IPS-11a (cell line): ENCODE measurements at regions not wholly inside any gene's neighbourhood (a gene's known extent, or its start where the extent isn't known, plus 50 kb on each side); places are given as distances from the start of the nearest gene placed in this dataset.
"Not testable (repeated sequence)": the region's sequence is repeated elsewhere in the genome, so short reads cannot be mapped to it uniquely, and the experiment has no call there.

ENCODE experiments used
- H3K4me3 ChIP-seq: one replicate; pipeline ENCODE4 v1.5.1; 2013; ENCODE audit warnings: low read depth, low read length, control low read depth

- no peak overlapping the region for H3K4me3 ChIP-seq
These were observed 519.7 kb downstream of the PCDH7 start for GRCh38 chr4:31239886-31240285.

DNA sequence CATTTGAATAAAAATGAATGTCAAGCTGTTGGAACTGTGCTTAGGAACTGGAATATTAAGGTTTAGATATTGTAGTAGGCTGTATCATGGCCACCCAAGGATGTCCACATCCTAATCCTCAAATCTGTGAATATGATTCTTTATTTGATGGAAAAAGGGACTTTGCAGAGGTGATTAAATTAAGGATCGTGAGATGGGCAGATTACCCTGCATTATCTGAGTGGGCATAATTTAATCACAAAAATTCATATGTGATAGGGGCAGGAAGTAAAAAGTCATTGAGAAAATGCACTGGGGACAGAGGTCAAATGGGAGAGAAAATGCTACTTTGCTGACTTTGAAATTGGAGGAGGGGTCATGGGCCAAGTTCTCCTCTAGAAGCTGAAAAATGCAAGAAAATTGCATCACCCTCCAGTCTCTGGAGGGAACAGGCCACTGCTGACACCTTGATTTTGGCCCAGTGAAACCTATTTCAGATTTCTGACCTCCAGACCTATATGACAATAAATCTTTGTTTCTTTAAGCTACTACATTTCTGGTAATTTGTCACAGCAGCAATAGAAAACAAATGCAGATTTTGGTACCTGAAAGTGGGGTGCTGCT lies 521.4 kb downstream of the PCDH7 start:
- H3K4me3 ChIP-seq, result no peak overlapping the region

- H3K4me3 ChIP-seq, result no peak overlapping the region
These were observed 526.7 kb downstream of the PCDH7 start for GRCh38 chr4:31246856-31247255.

DNA sequence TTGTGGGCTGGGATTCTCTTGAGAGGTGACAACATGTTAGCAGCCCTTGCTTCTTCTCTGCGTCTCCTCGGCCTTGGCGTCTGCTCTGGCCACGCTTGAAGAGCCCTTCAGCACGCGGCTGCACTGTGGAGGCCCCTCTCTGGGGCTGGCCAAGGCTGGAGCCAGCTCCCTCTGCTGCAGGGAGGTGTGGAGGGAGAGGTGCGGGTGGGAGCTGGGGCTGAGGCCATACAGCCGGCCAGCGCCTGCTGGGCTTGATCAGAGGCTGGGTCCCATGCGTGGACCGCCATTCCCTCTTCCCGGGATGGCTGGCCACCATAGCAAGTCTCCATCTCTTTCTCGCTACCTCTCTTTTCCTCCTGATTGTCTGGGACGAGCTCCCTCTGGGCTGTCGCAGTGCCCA lies 539.0 kb downstream of the PCDH7 start:
- no peak overlapping the region for H3K4me3 ChIP-seq

- H3K4me3 ChIP-seq, result no peak overlapping the region
These were observed 541.5 kb downstream of the PCDH7 start for GRCh38 chr4:31261632-31262031.

DNA sequence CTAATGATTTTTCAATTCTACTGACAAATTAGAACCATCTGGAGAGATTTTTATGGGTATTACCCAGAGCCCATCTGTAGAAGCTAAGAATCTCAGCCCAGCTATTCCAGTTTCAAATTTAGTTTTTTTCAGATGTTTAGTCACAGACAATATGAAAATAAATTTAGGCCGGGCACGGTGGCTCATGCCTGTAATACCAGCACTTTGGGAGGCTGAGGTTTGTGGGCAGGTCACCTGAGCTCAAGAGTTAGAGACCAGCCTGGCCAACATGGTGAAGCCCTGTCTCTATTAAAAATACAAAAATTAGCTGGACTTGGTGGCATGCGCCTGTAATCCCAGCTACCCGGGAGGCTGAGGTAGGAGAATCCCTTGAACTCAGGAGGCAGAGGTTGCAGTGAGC lies 545.9 kb downstream of the PCDH7 start:
- not testable (repeated sequence) for H3K4me3 ChIP-seq

DNA sequence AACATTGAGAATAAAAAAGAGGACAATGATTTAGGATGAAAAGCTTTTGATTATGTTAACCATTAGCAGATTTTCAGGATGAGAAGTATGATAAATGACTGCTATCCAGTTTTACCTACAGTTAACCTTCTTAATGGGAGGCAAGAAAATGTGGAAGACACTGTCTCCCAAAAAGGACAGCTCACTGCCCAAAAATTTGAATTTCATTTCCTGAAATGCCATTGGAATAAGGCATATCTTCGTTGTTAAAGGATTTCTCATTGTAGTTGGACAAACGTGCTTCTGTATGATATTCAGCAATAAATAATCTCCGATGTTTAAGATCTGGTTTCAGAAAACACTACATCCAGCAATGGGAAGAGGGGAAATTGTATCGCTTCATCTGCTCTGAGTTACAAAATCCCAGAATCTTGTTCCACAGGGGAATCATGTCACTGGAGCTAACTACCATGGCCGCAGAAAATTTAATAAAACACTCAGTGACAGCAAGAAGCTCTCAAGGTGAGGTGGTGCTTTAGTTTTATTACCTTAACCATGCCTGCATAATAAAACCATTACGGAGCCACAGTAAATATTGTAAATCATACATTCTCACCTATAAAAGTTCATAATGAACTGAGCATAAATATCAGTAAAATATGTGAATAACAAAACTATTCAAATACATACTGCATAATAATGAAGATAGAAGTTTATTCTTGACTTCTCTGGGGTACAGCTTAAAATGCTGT lies 552.3 kb downstream of the PCDH7 start:
- no peak overlapping the region for H3K4me3 ChIP-seq

DNA sequence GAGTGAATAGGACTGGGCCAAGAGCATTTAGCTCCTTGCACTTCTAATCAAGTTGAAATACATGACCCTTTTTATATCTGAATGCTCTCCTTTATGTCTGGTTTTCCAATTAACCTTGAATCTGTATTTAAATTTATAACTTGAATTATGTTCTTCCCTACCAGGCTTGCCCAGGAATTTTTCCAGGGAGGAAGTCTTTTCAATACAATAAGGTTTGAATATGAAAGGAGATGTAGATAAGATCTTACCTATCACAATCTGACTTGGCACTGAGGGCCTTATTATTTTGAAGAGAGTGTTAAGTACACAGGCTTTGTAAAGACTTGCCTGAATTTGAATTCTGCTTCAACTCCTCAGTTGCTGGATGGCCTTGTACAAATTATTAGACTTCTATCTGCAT lies 555.7 kb downstream of the PCDH7 start:
- H3K4me3 ChIP-seq, result no peak overlapping the region

GRCh38 chr4:31283679-31284078 lies 563.5 kb downstream of the PCDH7 start:
- H3K4me3 ChIP-seq, result no peak overlapping the region

- H3K4me3 ChIP-seq, result no peak overlapping the region
These were observed 570.7 kb downstream of the PCDH7 start for GRCh38 chr4:31290836-31291235.

GRCh38 chr4:31291238-31291637 lies 571.1 kb downstream of the PCDH7 start:
- H3K4me3 ChIP-seq, result no peak overlapping the region

- no peak overlapping the region for H3K4me3 ChIP-seq
These were observed 574.7 kb downstream of the PCDH7 start for GRCh38 chr4:31294655-31295480.

DNA sequence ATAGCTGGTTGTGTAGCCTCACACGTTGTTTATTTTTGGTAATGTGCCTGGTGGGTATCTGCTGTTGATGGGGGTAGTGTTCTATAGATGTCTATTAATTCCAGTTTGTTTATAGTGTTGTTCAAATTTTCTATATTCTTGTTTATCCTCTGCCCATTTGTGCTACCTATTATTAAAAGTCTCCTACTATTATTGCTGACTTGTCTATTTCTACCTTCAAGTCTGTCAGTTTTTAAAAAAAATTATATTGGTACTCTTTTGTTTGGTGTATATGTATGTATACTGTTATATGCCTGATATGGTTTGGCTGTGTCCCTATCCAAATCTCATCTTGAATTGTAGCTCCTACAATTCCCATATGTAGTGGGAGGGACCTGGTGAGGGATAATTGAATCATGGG lies 578.6 kb downstream of the PCDH7 start:
- H3K4me3 ChIP-seq, result no peak overlapping the region

GRCh38 chr4:31307029-31307428 lies 586.9 kb downstream of the PCDH7 start:
- no peak overlapping the region for H3K4me3 ChIP-seq

- no peak overlapping the region for H3K4me3 ChIP-seq
These were observed 604.6 kb downstream of the PCDH7 start for GRCh38 chr4:31324814-31325213.

DNA sequence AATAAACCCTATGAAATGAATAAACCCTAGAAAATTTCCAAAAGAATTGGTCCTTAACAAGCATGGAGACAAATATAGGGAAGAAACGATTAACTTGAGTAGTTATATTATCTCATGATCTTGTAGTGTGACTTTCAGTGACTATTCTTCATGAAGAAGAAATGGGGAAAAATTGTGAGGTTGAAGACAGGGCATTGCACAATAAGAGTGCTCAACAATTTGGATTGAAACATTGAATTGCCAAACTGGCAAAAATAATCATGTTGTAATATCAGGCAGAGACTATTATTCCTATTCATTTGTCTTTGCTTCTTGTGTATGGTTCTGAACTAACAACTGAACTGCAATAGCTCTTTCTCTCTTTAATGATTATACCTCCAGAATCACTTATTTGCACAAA lies 605.1 kb downstream of the PCDH7 start:
- H3K4me3 ChIP-seq, result no peak overlapping the region

GRCh38 chr4:31327031-31327430 lies 606.9 kb downstream of the PCDH7 start:
- H3K4me3 ChIP-seq, result no peak overlapping the region

- no peak overlapping the region for H3K4me3 ChIP-seq
These were observed 608.8 kb downstream of the PCDH7 start for GRCh38 chr4:31328932-31329331.

- H3K4me3 ChIP-seq, result no peak overlapping the region
These were observed 614.1 kb downstream of the PCDH7 start for GRCh38 chr4:31334086-31334910.

DNA sequence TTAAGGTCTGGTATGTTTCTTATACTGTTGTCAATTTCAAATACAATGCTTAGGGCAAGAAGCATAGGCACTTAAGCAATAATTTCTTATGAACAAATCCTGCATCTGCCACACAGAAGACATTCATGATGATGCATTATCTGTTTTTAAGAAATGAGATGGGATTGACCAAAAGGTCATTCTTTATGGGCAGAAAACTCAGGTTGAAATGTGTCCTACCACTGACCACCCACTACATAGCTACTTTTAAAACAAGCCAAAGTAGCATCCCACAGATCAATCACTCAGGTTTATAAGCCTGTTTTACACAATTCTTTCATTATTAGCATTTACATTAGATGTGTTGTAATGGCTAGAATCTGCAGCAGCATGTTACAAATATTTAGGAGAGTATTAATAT lies 617.8 kb downstream of the PCDH7 start:
- no peak overlapping the region for H3K4me3 ChIP-seq
